ENCODE measurements at regions not wholly inside any gene's neighbourhood (a gene's known extent, or its start where the extent isn't known, plus 50 kb on each side); places are given as distances from the start of the nearest gene placed in this dataset.

GRCh38 chr18:72391427-72391826, 152.7 kb downstream of the CBLN2 start:
- Histone ChIP-seq H3K4me3 (no peak overlapping the region), H3K36me3 (no peaks in the 10 kb centered on the region), H3K9me3 (no peaks in the 10 kb centered on the region), H3K27ac (no peak overlapping the region), H3K27me3 (no peaks in the 10 kb centered on the region), H3K4me1 (no peaks in the 10 kb centered on the region)
- TF ChIP-seq CTCF (IDR thresholded peaks at IDR 0.05): no peak
- intact Hi-C loops (cut with DNase I; ENCODE audit: low total_unique reads): no loop called here
- no peak for DNase-seq

GRCh38 chr18:72378016-72378415, 166.1 kb downstream of the CBLN2 start:
- Histone ChIP-seq H3K9me3 (no peaks in the 10 kb centered on the region), H3K27me3 (no peaks in the 10 kb centered on the region), H3K4me3 (no peak overlapping the region), H3K36me3 (no peaks in the 10 kb centered on the region), H3K27ac (no peak overlapping the region), H3K4me1 (no peaks in the 10 kb centered on the region)
- no peak for DNase-seq
- no peak for TF ChIP-seq CTCF (IDR thresholded peaks at IDR 0.05)
- intact Hi-C loops (cut with DNase I; ENCODE audit: low total_unique reads): no loop called here

GRCh38 chr18:72376256-72376655, 167.9 kb downstream of the CBLN2 start:
- Histone ChIP-seq H3K36me3 (no peaks in the 10 kb centered on the region), H3K4me1 (no peaks in the 10 kb centered on the region), H3K27me3 (no peaks in the 10 kb centered on the region), H3K9me3 (no peaks in the 10 kb centered on the region), H3K27ac (no peak overlapping the region), H3K4me3 (no peak overlapping the region)
- TF ChIP-seq CTCF (IDR thresholded peaks at IDR 0.05): no peak
- DNase-seq: no peak
- intact Hi-C loops (cut with DNase I; ENCODE audit: low total_unique reads): no loop called here

GRCh38 chr18:72375618-72376017, 168.5 kb downstream of the CBLN2 start:
- Histone ChIP-seq H3K36me3 (no peaks in the 10 kb centered on the region), H3K4me3 (no peak overlapping the region), H3K27ac (no peak overlapping the region), H3K4me1 (no peaks in the 10 kb centered on the region), H3K27me3 (no peaks in the 10 kb centered on the region), H3K9me3 (no peaks in the 10 kb centered on the region)
- intact Hi-C loops (cut with DNase I; ENCODE audit: low total_unique reads): no loop called here
- TF ChIP-seq CTCF (IDR thresholded peaks at IDR 0.05): no peak
- DNase-seq: no peak

GRCh38 chr18:72372076-72372475, 172.1 kb downstream of the CBLN2 start:
- H3K27ac ChIP-seq: no peak overlapping the region
- TF ChIP-seq CTCF (IDR thresholded peaks at IDR 0.05): no peak
- DNase-seq: no peak
- H3K9me3 ChIP-seq: no peaks in the 10 kb centered on the region
- no peaks in the 10 kb centered on the region for H3K27me3 ChIP-seq
- no peaks in the 10 kb centered on the region for H3K36me3 ChIP-seq
- no peak overlapping the region for H3K4me3 ChIP-seq
- H3K4me1 ChIP-seq: no peaks in the 10 kb centered on the region
- intact Hi-C loops (cut with DNase I; ENCODE audit: low total_unique reads): no loop called here

GRCh38 chr18:72368308-72368707, 175.8 kb downstream of the CBLN2 start:
- H3K4me3 ChIP-seq: no peak overlapping the region
- H3K4me1 ChIP-seq: no peaks in the 10 kb centered on the region
- TF ChIP-seq CTCF (IDR thresholded peaks at IDR 0.05): no peak
- no peak for DNase-seq
- no peak overlapping the region for H3K27ac ChIP-seq
- no peaks in the 10 kb centered on the region for H3K36me3 ChIP-seq
- no peaks in the 10 kb centered on the region for H3K27me3 ChIP-seq
- no peaks in the 10 kb centered on the region for H3K9me3 ChIP-seq
- intact Hi-C loops (cut with DNase I; ENCODE audit: low total_unique reads): no loop called here

All from tibial artery (tissue), 4 donors.